Epithelial cell of esophagus (primary cell): ENCODE measurements at regions not wholly inside any gene's neighbourhood (a gene's known extent, or its start where the extent isn't known, plus 50 kb on each side); places are given as distances from the start of the nearest gene placed in this dataset.
A peak's percentile ranks its signal among the peaks of the same experiment; 100 is the strongest.
"Not testable (repeated sequence)": the region's sequence is repeated elsewhere in the genome, so short reads cannot be mapped to it uniquely, and the experiment has no call there.

ENCODE experiments used
- DNase-seq: peaks from one replicate; pipeline ENCODE4 v3.0.0; 2010; ENCODE audit warnings: low read depth
- H3K4me3 ChIP-seq: 2 replicates; pipeline ENCODE4 v1.5.1; 2011; ENCODE audit warnings: mild to moderate bottlenecking, low read length, control low read depth
- CTCF ChIP-seq: IDR thresholded peaks from 2 replicates; pipeline ENCODE4 v1.5.1; 2011; ENCODE audit warnings: low read depth, mild to moderate bottlenecking, low read length, control low read depth, inconsistent platforms; ENCODE audit not compliant: insufficient read depth; ENCODE audit errors: missing control alignments

GRCh38 chr2:84301717-84302116 is 157.4 kb downstream of the SUCLG1 start:
- no peak overlapping the region for H3K4me3 ChIP-seq
- DNase-seq: no peak
- TF ChIP-seq CTCF: no peak

- no peak for TF ChIP-seq CTCF
- H3K4me3 ChIP-seq: no peak overlapping the region
- DNase-seq: no peak
Observed at GRCh38 chr2:84300696-84301029, 158.4 kb downstream of the SUCLG1 start.

GRCh38 chr2:84300001-84300695 is 158.9 kb downstream of the SUCLG1 start:
- not testable (repeated sequence) for H3K4me3 ChIP-seq
- DNase-seq: peak; percentile 28

GRCh38 chr2:84299211-84299775 is 159.8 kb downstream of the SUCLG1 start:
- TF ChIP-seq CTCF: no peak
- DNase-seq: peak; percentile 77
- no peak overlapping the region for H3K4me3 ChIP-seq

GRCh38 chr2:84297155-84297554 is 161.9 kb downstream of the SUCLG1 start:
- DNase-seq: peak; percentile 94
- no peak overlapping the region for H3K4me3 ChIP-seq
- TF ChIP-seq CTCF: no peak

- TF ChIP-seq CTCF: no peak
- DNase-seq: no peak
- no peak overlapping the region for H3K4me3 ChIP-seq
Observed at GRCh38 chr2:84293791-84294380, 165.2 kb downstream of the SUCLG1 start.

- no peak overlapping the region for H3K4me3 ChIP-seq
- DNase-seq: no peak
- no peak for TF ChIP-seq CTCF
Observed at GRCh38 chr2:84292545-84292944, 166.5 kb downstream of the SUCLG1 start.
